CD14-positive monocyte (primary cell): ENCODE measurements at regions not wholly inside any gene's neighbourhood (a gene's known extent, or its start where the extent isn't known, plus 50 kb on each side); places are given as distances from the start of the nearest gene placed in this dataset.

Experiments used
- DNase-seq, 3 donors: peaks; one replicate each; pipeline ENCODE4 v3.0.0-alpha.2; 2011 to 2022
- H2AFZ ChIP-seq: 2 replicates; pipeline ENCODE4 v1.6.0; 2012; ENCODE audit warnings: mild to moderate bottlenecking, low read depth, low read length, inconsistent platforms; ENCODE audit not compliant: insufficient read depth, poor library complexity, severe bottlenecking
- H3K27ac ChIP-seq, 2 donors: 1 replicate in 1 of 2; 2 replicates in 1 of 2; pipeline ENCODE4 v1.5.1; 2012 to 2013; ENCODE audit warnings: low read length in 2 of 2, control low read depth in 1 of 2, inconsistent platforms in 1 of 2, low read depth in 1 of 2, mild to moderate bottlenecking in 1 of 2
- H3K27me3 ChIP-seq, 2 donors: one replicate each; pipeline versions ENCODE4 v1.6.0 to v1.6.1; 2011 to 2013; ENCODE audit warnings: low read length in 2 of 2; ENCODE audit not compliant: control insufficient read depth in 2 of 2, insufficient read depth in 2 of 2
- H3K36me3 ChIP-seq, 2 donors: replicated peaks in 1 of 2; 1 replicate in 1 of 2; 2 replicates in 1 of 2; pipeline versions ENCODE4 v1.5.1 to v1.6.1; 2012 to 2013; ENCODE audit warnings: low read length in 2 of 2, control low read depth in 1 of 2, inconsistent platforms in 1 of 2, mild to moderate bottlenecking in 1 of 2; ENCODE audit not compliant: insufficient read depth in 2 of 2, control insufficient read depth in 1 of 2
- H3K4me1 ChIP-seq, 2 donors: 1 replicate in 1 of 2; 2 replicates in 1 of 2; pipeline versions ENCODE4 v1.5.1 to v1.6.1; 2012 to 2013; ENCODE audit warnings: low read length in 2 of 2, control low read depth in 1 of 2, inconsistent platforms in 1 of 2, mild to moderate bottlenecking in 1 of 2, moderate library complexity in 1 of 2; ENCODE audit not compliant: insufficient read depth in 2 of 2, control insufficient read depth in 1 of 2
- H3K4me2 ChIP-seq: replicated peaks from 2 replicates; pipeline ENCODE3; 2012; ENCODE audit warnings: low read length, moderate library complexity, mild to moderate bottlenecking; ENCODE audit not compliant: poor library complexity, severe bottlenecking; ENCODE audit errors: extremely low read depth
- H3K4me3 ChIP-seq, 3 experiments: fragments of 200-600 bp in 1 of 3; sonication (generic) in 1 of 3; replicated peaks in 1 of 3; 1 replicate in 2 of 3; 2 replicates in 1 of 3; pipeline ENCODE4 v1.5.1; 2011 to 2013; ENCODE audit warnings: low read length in 3 of 3, mild to moderate bottlenecking in 3 of 3, control low read depth in 2 of 3, low read depth in 2 of 3, inconsistent platforms in 1 of 3, moderate library complexity in 1 of 3
- H3K79me2 ChIP-seq: 2 replicates; pipeline ENCODE4 v1.6.0; 2012; ENCODE audit warnings: mild to moderate bottlenecking, control low read depth, inconsistent platforms, low read length, moderate library complexity; ENCODE audit not compliant: insufficient read depth
- H3K9ac ChIP-seq: 2 replicates; pipeline ENCODE4 v1.6.0; 2017; ENCODE audit warnings: low read length, mild to moderate bottlenecking; ENCODE audit not compliant: insufficient read depth, poor library complexity, severe bottlenecking
- H3K9me3 ChIP-seq, 2 donors: replicated peaks in 1 of 2; 1 replicate in 1 of 2; 2 replicates in 1 of 2; pipeline versions ENCODE4 v1.5.1 to v1.6.1; 2012 to 2013; ENCODE audit warnings: low read length in 2 of 2, control low read depth in 1 of 2; ENCODE audit not compliant: control insufficient read depth in 1 of 2, insufficient read depth in 1 of 2
- H4K20me1 ChIP-seq: 2 replicates; pipeline ENCODE4 v1.6.0; 2012; ENCODE audit warnings: mild to moderate bottlenecking, low read length, control low read depth, moderate library complexity; ENCODE audit not compliant: insufficient read depth
- H3K27ac Mint-ChIP-seq, 7 donors: one replicate each; pipeline ENCODE4 v1.8.0; 2020; ENCODE audit warnings: mild to moderate bottlenecking in 7 of 7, mixed read lengths in 7 of 7, moderate library complexity in 6 of 7, inconsistent platforms in 2 of 7
- H3K27me3 Mint-ChIP-seq, 3 donors: one replicate each; pipeline ENCODE4 v1.8.0; 2021 to 2022; ENCODE audit warnings: low read depth in 3 of 3, mild to moderate bottlenecking in 3 of 3, mixed read lengths in 3 of 3, moderate library complexity in 3 of 3, inconsistent platforms in 1 of 3
- H3K36me3 Mint-ChIP-seq, 2 donors: one replicate each; pipeline ENCODE4 v1.8.0; 2020; ENCODE audit warnings: mixed read lengths in 2 of 2, inconsistent platforms in 1 of 2, mild to moderate bottlenecking in 1 of 2
- H3K4me1 Mint-ChIP-seq: one replicate; pipeline ENCODE4 v1.8.0; 2020; ENCODE audit warnings: mild to moderate bottlenecking, mixed read lengths
- H3K4me3 Mint-ChIP-seq, 2 donors: one replicate each; pipeline ENCODE4 v1.8.0; 2020; ENCODE audit warnings: mild to moderate bottlenecking in 2 of 2, mixed read lengths in 2 of 2, moderate library complexity in 1 of 2
- H3K9me3 Mint-ChIP-seq, 7 donors: one replicate each; pipeline ENCODE4 v1.8.0; 2020 to 2022; ENCODE audit warnings: mixed read lengths in 7 of 7, mild to moderate bottlenecking in 6 of 7, moderate library complexity in 6 of 7, inconsistent platforms in 2 of 7
- WGBS: methylation state at CpG from one replicate; pipeline ENCODE4 v1.1.5; 2013; ENCODE audit warnings: missing lambda C conversion rate; ENCODE audit not compliant: insufficient coverage; 5-methylcytosine and 5-hydroxymethylcytosine counted together
- intact Hi-C, 2 donors: fragments of 100-400 bp; cut with micrococcal nuclease; formaldehyde crosslinking; loops; one replicate each; pipeline versions ENCODE4 v1.15.0 to v1.15.1; 2023
- TF ChIP-seq, protein P1 (sequence below): fragments of 200-600 bp; IDR thresholded peaks from one replicate; pipeline ENCODE4 v1.8.0; 2022; ENCODE audit warnings: antibody characterized with exemption, mild to moderate bottlenecking

DNA sequence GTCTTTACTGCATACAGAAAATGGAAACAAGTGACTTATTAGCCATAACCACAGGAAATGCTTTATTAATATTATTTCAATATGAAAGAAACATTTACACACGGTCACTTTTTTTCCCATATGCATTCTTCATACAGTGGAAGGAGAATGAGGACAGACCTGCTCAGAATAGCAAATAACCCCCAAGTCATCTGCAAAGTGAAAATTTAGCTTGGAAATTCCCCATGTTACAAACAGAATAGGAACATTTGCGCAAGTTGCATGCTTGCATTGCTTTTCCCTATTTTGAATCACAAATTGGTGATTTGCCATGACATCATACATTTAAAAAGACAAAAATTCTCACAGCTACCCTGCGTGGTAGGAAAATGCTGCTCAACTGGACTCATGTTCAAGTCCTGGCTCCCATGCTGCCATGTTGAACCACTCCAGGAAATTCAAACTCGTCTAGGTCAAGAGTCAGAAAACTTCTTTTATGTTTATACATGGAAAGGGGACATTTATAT lies 102.0 kb downstream of the GP2 start:
- no peaks in the 10 kb centered on the region for H3K4me1 ChIP-seq
- H3K36me3 Mint-ChIP-seq = no peaks in the 10 kb centered on the region
- H3K27ac ChIP-seq = no peak overlapping the region
- H3K4me3 ChIP-seq = no peak overlapping the region
- H3K9ac ChIP-seq = no peak overlapping the region
- peaks cover 2 to 5% (median 2%) of the 10 kb centered on the region in 3 donors for H3K27me3 Mint-ChIP-seq
- H3K27ac Mint-ChIP-seq = no peak overlapping the region
- H4K20me1 ChIP-seq = no peaks in the 10 kb centered on the region
- no peaks in the 10 kb centered on the region for H3K27me3 ChIP-seq
- intact Hi-C loops = no loop called here
- no peak for DNase-seq
- no peaks in the 10 kb centered on the region for H3K36me3 ChIP-seq
- H3K4me3 Mint-ChIP-seq = no peak overlapping the region
- H3K9me3 ChIP-seq = no peaks in the 10 kb centered on the region
- no peaks in the 10 kb centered on the region for H3K79me2 ChIP-seq
- no peak overlapping the region for H2AFZ ChIP-seq
- peaks cover 0 to 3% (median 0%) of the 10 kb centered on the region in 7 donors for H3K9me3 Mint-ChIP-seq
- TF ChIP-seq, protein P1, sequence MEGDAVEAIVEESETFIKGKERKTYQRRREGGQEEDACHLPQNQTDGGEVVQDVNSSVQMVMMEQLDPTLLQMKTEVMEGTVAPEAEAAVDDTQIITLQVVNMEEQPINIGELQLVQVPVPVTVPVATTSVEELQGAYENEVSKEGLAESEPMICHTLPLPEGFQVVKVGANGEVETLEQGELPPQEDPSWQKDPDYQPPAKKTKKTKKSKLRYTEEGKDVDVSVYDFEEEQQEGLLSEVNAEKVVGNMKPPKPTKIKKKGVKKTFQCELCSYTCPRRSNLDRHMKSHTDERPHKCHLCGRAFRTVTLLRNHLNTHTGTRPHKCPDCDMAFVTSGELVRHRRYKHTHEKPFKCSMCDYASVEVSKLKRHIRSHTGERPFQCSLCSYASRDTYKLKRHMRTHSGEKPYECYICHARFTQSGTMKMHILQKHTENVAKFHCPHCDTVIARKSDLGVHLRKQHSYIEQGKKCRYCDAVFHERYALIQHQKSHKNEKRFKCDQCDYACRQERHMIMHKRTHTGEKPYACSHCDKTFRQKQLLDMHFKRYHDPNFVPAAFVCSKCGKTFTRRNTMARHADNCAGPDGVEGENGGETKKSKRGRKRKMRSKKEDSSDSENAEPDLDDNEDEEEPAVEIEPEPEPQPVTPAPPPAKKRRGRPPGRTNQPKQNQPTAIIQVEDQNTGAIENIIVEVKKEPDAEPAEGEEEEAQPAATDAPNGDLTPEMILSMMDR = no peak
- no peaks in the 10 kb centered on the region for H3K4me1 Mint-ChIP-seq
- 89% methylated on average over 1 of the region's 4 CpGs for WGBS
- no peak overlapping the region for H3K4me2 ChIP-seq

DNA sequence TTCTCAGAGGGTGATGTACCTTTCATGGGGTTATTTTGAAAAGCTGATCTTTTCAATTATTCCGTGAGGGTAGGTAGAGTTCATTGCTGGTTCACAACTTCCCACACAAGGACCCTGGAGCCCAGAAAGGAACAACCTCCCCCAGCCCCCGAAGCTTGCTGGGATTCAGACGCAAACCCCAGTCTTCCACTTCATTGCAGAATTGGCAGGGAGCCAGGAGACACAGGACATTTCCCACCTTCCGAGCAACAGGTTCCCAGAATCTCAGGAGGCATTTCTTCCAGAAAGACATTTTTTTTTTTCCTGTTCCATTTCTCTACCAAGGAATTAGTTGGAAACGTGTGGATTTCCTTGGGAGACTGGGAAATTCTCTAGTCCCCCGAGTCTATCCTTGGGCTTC lies 106.1 kb downstream of the GP2 start:
- Mint-ChIP-seq H3K4me3 (no peak overlapping the region), H3K9me3 (peaks cover 0 to 4% (median 0%) of the 10 kb centered on the region in 7 donors), H3K4me1 (no peaks in the 10 kb centered on the region), H3K36me3 (no peaks in the 10 kb centered on the region), H3K27me3 (peaks cover 2 to 9% (median 2%) of the 10 kb centered on the region in 3 donors), H3K27ac (no peak overlapping the region)
- H3K27ac ChIP-seq = no peak overlapping the region
- no peak overlapping the region for H3K4me2 ChIP-seq
- H3K4me3 ChIP-seq = no peak overlapping the region
- TF ChIP-seq, protein P1 = no peak
- DNase-seq = no peak
- H2AFZ ChIP-seq = no peak overlapping the region
- no peaks in the 10 kb centered on the region for H3K4me1 ChIP-seq
- H3K79me2 ChIP-seq = no peaks in the 10 kb centered on the region
- H4K20me1 ChIP-seq = no peaks in the 10 kb centered on the region
- WGBS = 72% methylated on average over 4 of the region's 6 CpGs
- H3K9me3 ChIP-seq = no peaks in the 10 kb centered on the region
- H3K27me3 ChIP-seq = no peaks in the 10 kb centered on the region
- intact Hi-C loops = no loop called here
- no peak overlapping the region for H3K9ac ChIP-seq
- H3K36me3 ChIP-seq = no peaks in the 10 kb centered on the region
